ENCODE measurements at regions not wholly inside any gene's neighbourhood (a gene's known extent, or its start where the extent isn't known, plus 50 kb on each side); places are given as distances from the start of the nearest gene placed in this dataset.

DNA sequence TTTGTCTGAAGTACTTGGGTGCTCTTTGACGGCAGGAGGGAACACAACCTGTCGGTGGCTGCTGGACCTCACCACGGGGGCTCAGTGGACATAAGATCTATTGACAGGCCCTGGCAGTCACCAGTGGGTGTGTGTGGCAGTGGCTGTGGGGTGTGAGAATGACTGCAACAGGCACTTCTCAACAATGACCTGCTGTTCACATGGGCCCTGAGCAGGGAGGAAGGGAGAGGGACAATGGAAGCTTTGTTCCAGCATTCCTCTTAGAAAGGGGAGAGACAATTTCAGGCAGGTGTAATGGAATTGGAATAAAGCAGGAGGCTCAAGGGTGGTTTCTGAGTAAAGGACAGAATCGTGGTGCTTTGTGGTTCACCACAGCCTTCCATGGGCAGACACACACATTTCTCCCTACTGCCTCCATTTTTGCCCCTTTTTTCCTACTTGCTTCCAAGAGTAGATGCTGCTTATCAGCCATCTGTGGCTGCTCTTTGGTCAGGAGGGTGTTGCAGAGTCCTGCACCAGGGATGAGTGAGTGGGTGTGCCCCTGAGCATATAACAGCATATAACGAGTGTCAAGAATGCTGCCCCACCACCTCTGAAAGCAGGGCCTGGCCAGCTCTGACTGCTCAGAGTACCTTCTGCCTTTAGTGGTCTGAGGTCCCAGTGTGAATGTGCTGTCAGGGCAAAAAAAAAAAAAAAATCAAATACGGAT, 267.7 kb downstream of the RASSF9 start:
- no peak for DNase-seq (ENCODE audit: low spot score)
- Mint-ChIP-seq H3K4me1 (ENCODE audit: unreplicated experiment) (no peaks in the 10 kb centered on the region), H3K27ac (ENCODE audit: unreplicated experiment) (no peak overlapping the region), H3K4me3 (ENCODE audit: unreplicated experiment) (no peak overlapping the region), H3K9me3 (ENCODE audit: unreplicated experiment) (no peaks in the 10 kb centered on the region), H3K27me3 (ENCODE audit: unreplicated experiment) (no peaks in the 10 kb centered on the region), H3K36me3 (ENCODE audit: low read depth, unreplicated experiment) (no peaks in the 10 kb centered on the region)
- TF ChIP-seq, protein P1, sequence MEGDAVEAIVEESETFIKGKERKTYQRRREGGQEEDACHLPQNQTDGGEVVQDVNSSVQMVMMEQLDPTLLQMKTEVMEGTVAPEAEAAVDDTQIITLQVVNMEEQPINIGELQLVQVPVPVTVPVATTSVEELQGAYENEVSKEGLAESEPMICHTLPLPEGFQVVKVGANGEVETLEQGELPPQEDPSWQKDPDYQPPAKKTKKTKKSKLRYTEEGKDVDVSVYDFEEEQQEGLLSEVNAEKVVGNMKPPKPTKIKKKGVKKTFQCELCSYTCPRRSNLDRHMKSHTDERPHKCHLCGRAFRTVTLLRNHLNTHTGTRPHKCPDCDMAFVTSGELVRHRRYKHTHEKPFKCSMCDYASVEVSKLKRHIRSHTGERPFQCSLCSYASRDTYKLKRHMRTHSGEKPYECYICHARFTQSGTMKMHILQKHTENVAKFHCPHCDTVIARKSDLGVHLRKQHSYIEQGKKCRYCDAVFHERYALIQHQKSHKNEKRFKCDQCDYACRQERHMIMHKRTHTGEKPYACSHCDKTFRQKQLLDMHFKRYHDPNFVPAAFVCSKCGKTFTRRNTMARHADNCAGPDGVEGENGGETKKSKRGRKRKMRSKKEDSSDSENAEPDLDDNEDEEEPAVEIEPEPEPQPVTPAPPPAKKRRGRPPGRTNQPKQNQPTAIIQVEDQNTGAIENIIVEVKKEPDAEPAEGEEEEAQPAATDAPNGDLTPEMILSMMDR (IDR thresholded peaks at IDR 0.05; ENCODE audit: unreplicated experiment) = no peak

DNA sequence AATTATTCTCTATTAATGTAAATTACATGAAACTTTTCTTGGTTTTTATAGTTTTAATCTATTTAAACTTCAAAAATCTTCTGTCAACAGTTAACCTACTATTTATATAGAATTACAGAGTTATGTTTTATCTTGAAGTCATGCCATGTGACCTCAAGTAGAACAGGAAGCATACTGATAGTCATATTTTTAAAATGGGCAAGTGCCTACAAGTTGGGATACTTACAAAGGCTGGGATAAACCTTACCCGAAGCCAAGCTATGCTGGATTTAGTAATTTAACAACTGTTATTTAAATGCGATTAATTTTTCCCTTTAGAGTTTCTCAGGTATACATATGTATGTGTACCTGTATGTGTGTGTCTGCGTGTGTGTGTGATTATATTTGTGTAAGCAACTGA, 266.9 kb downstream of the RASSF9 start:
- Mint-ChIP-seq H3K27me3 (ENCODE audit: unreplicated experiment) (no peaks in the 10 kb centered on the region), H3K4me1 (ENCODE audit: unreplicated experiment) (no peaks in the 10 kb centered on the region), H3K4me3 (ENCODE audit: unreplicated experiment) (no peak overlapping the region), H3K27ac (ENCODE audit: unreplicated experiment) (no peak overlapping the region), H3K36me3 (ENCODE audit: low read depth, unreplicated experiment) (no peaks in the 10 kb centered on the region), H3K9me3 (ENCODE audit: unreplicated experiment) (no peaks in the 10 kb centered on the region)
- no peak for DNase-seq (ENCODE audit: low spot score)
- TF ChIP-seq, protein P1 (IDR thresholded peaks at IDR 0.05; ENCODE audit: unreplicated experiment) = no peak

DNA sequence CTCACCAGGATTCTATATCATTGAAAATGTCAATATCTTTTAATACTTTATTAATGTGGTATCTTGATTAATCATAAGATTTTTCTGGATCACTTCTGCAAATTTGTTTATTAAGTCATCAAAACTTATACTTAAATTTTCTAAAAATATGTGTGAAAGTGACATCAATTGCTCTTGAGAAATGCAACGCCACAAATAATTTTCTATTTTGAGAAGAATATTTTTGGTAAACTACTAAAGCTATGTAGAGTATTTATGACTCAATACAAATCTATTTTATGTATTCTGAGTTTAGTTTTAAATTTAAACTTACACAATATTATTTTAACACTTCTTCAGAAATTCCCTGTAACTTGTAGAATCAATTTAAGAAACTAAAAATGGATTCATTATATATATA, 263.3 kb downstream of the RASSF9 start:
- no peaks in the 10 kb centered on the region for H3K36me3 Mint-ChIP-seq (ENCODE audit: low read depth, unreplicated experiment)
- no peak for DNase-seq (ENCODE audit: low spot score)
- no peaks in the 10 kb centered on the region for H3K27me3 Mint-ChIP-seq (ENCODE audit: unreplicated experiment)
- TF ChIP-seq, protein P1 (IDR thresholded peaks at IDR 0.05; ENCODE audit: unreplicated experiment) = no peak
- H3K4me1 Mint-ChIP-seq (ENCODE audit: unreplicated experiment) = peaks cover 4% of the 10 kb centered on the region
- H3K9me3 Mint-ChIP-seq (ENCODE audit: unreplicated experiment) = no peaks in the 10 kb centered on the region
- no peak overlapping the region for H3K27ac Mint-ChIP-seq (ENCODE audit: unreplicated experiment)
- no peak overlapping the region for H3K4me3 Mint-ChIP-seq (ENCODE audit: unreplicated experiment)

DNA sequence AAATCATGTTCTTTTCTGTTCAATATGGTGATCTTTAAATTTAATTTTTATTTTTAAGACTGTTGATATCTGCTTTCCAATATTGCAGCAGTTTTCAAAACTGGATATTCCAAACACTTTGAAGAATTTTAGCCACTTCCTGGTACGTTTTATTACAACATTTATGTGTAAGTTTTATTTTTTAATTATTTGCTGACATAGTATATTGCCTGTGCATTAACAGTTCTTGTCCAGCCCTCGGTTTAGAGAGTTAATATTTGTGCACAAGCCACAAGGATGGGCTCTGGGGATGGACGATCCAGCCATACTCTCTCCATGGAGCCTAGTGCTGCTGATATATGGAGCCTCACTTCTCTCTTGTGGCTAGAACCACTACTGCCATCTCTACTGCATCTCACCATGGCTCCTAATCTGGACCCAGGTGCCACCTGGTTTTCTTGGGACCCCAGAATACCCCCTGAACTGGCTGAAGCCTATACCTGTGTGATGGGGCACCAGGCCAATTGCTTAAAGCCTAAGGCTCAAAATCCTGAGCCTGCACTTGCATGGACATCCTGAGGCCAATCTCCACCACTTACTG, 262.5 kb downstream of the RASSF9 start:
- Mint-ChIP-seq H3K4me1 (ENCODE audit: unreplicated experiment) (peaks cover 4% of the 10 kb centered on the region), H3K9me3 (ENCODE audit: unreplicated experiment) (no peaks in the 10 kb centered on the region), H3K27me3 (ENCODE audit: unreplicated experiment) (no peaks in the 10 kb centered on the region), H3K36me3 (ENCODE audit: low read depth, unreplicated experiment) (no peaks in the 10 kb centered on the region), H3K27ac (ENCODE audit: unreplicated experiment) (no peak overlapping the region), H3K4me3 (ENCODE audit: unreplicated experiment) (no peak overlapping the region)
- DNase-seq (ENCODE audit: low spot score) = no peak
- TF ChIP-seq, protein P1 (IDR thresholded peaks at IDR 0.05; ENCODE audit: unreplicated experiment) = no peak

DNA sequence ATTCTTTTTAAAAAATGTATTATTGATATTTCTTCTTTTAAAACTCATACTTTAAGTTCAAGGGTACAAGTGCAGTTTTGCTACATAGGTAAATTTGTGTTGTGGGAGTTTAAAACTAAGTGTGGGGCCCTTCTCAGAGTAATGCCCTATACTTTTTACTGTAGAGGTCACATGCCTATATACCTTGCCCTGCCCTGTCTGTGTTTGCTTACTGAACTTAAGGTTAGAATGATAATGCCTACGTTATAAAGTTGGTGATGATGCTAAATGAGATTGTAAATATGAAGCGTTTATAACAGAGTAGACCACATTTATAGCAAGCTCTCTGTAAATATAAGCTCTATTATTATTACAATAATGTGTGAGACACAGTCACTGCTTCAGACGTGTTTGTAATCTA, 261.9 kb downstream of the RASSF9 start:
- Mint-ChIP-seq H3K4me3 (ENCODE audit: unreplicated experiment) (no peak overlapping the region), H3K36me3 (ENCODE audit: low read depth, unreplicated experiment) (no peaks in the 10 kb centered on the region), H3K9me3 (ENCODE audit: unreplicated experiment) (no peaks in the 10 kb centered on the region), H3K27ac (ENCODE audit: unreplicated experiment) (no peak overlapping the region), H3K27me3 (ENCODE audit: unreplicated experiment) (no peaks in the 10 kb centered on the region), H3K4me1 (ENCODE audit: unreplicated experiment) (peaks cover 4% of the 10 kb centered on the region)
- TF ChIP-seq, protein P1 (IDR thresholded peaks at IDR 0.05; ENCODE audit: unreplicated experiment) = no peak
- no peak for DNase-seq (ENCODE audit: low spot score)
